ENCODE measurements at regions not wholly inside any gene's neighbourhood (a gene's known extent, or its start where the extent isn't known, plus 50 kb on each side); places are given as distances from the start of the nearest gene placed in this dataset.

DNA sequence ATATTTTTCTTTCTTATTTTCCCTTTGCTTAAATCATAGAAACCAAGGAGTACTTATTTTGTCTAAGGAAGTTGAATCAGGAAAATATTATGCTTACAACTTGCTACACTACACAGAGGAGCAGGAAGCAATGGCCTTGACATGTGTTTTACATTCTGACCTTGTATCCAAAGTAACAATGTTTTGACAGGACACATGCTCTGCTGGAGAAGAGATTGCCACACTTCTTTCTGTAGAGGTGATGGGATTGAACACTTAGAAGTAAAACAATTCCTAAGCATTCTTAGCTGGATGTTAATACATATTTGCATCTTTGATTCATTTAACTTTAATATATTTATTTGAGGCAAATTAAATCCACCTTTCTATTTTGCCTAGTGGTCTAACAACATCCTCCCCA, 929.1 kb downstream of the DSC3 start:
- DNase-seq (ENCODE audit: low read depth in 2 of 3, low spot score in 2 of 3), result no peak

DNA sequence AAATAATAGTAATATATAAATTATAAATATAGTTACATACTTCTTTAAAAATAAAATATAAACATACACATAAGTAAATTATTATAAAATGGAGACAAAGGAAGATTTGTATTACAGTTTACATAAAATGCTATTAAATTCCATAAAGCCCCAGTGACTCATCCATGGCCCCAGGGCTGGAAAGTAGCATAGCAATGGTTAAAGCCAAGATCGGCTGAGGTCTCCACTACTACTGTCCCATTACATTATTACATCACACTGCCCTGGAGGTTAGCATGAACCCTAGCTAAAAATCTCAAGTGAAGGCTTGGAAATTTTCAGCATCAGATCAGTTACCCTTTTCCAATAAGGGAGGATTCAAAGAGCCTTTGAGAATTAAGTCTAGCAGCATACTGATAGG, 936.2 kb downstream of the DSC3 start:
- no peak for DNase-seq (ENCODE audit: low read depth in 2 of 3, low spot score in 2 of 3)

DNA sequence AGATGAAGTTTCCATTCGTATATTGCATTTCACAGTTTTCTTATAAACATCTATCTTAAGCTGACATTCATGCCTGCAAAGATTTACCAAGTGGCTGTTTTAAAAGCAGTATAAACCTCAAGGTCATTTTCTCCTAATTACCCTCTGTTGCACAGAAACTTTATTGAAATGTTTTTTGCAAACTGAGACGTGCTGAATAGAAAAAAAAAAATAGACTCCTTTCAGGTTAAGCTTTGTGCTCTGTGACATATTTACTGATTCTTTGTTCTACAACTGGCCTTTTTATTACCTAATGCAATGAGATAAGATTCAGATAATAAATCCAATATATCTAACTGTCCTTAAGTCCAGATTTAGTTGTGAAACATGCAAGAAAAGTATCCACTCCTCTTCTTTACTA, 938.7 kb downstream of the DSC3 start:
- no peak for DNase-seq (ENCODE audit: low read depth in 2 of 3, low spot score in 2 of 3)

DNA sequence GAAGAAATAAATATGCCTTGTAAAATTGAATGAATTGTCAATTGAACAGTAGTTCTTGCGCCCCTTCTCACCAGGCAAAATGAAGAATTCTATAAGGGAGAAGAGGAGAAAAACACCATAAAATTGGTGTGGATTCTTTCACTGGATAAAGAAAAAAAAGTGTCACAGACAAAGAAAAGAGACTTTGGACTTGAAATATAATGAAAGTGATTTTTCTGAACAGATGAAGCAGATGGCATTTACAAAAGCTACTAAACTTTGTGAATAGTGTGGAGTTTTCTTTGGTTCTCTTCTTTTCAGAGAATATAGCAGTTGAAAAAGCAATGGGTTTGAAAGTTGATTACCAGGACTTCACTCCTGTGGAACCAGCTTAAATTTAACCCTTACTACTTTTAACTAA, 945.7 kb downstream of the DSC3 start:
- DNase-seq (ENCODE audit: low read depth in 2 of 3, low spot score in 2 of 3), result no peak

DNA sequence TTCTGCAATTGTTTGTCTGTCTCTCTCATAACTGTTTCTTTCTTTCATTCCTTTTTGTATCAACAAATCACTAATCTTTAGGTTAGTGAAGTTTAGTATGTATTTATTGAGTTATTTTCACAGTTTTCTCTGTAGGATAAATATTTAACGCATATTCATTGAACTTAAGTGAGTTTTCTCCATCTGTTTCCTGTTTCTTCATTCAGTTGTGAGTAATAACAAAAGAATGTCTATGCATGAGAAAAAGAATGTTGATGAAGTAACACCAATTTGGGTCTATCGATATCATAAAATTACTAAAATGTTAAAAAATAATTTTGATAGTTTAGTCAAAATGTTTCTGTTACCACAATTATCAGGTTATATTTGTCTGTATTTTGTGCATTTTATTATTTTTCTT, 948.0 kb downstream of the DSC3 start:
- DNase-seq (ENCODE audit: low read depth in 2 of 3, low spot score in 2 of 3), result no peak

DNA sequence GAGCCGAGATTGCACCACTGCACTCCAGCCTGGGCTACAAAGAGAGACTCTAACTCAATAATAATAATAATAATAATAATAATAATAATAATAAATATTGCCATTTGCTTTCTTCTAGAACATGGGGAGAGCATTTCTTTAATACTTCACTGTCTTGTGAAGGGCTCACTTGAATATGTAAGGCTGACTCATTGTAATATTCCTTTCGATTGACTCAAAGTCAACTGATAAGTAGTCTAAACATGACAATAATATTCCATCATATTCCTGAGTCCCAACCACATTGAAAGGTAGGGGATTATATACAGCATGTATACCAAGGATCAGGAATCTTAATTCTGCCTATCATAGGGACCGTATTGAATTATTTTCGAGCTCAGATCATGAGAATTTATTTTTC, 949.2 kb downstream of the DSC3 start:
- no peak for DNase-seq (ENCODE audit: low read depth in 2 of 3, low spot score in 2 of 3)

DNA sequence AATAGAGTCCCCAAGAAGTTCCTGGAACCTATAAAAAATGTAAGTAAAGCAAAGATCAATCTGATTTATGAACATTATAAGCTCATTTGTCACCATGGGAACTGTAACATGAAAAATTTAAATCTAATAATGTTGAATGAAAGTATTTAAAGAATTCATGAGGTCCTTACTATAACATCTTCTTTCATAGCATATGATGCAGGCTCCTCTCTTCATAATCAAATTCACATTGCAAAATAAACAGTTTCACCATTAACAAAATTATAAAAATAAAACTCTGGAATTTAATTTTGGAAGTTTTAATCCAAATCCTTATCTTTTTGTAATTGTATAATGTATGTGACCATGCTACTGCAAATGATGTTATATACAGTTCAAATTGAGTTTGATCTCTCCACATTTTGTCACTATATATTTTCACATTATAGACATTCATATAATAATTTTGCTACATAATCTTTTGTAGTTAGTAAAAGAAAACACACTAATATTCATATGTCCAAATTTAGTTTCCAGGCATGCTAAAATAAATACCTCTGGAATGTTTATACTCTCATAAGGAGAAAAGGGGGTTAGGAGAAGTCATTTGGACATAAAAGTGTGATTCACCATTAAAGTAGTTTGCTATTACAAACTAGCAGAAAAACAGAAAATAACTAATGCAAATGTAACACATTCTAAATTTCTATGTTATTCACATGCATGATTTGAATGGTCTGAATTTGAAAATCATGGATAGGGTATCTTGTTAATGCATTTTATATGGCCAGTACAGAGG, 954.1 kb downstream of the DSC3 start:
- no peak for DNase-seq (ENCODE audit: low read depth in 2 of 3, low spot score in 2 of 3)

DNA sequence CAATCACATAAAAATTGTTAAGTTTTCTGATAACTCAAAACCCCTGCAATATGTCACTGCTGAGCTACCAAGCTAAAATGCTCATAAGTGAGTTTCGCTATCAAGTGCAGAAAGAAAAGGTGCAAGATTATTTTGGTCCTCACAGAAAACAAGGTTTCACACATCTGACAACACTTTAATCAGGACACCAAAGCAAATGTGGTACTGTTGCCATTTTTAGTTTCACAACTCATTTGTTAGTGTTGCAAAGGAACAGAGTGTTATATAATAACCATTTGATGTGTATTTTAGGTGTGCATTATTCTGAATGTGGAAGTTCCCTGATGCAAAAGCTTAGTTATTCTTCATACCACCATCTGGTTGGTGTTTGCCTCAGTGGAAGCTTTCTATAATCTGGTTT, 956.2 kb downstream of the DSC3 start:
- no peak for DNase-seq (ENCODE audit: low read depth in 2 of 3, low spot score in 2 of 3)

DNA sequence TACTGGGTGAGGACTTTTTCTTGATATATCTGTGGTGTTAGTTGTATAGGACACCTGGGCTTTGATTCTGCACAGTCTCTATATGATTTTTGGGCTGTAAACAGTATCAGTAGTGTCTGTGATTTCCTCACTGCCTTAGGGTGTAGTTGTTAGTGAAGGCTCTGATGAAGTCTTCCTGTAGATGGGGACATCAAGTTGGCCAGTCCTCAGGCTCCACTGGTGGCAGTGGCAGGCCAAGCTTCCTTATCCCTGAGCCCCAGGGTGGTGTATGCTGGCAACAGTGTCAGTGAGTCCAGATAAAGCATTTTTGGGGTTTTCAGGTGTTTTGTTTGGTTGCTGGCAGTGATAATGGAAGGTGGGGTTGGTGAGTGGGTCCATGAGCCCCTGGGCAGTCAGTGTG, 961.4 kb downstream of the DSC3 start:
- DNase-seq (ENCODE audit: low read depth in 2 of 3, low spot score in 2 of 3), result no peak

DNA sequence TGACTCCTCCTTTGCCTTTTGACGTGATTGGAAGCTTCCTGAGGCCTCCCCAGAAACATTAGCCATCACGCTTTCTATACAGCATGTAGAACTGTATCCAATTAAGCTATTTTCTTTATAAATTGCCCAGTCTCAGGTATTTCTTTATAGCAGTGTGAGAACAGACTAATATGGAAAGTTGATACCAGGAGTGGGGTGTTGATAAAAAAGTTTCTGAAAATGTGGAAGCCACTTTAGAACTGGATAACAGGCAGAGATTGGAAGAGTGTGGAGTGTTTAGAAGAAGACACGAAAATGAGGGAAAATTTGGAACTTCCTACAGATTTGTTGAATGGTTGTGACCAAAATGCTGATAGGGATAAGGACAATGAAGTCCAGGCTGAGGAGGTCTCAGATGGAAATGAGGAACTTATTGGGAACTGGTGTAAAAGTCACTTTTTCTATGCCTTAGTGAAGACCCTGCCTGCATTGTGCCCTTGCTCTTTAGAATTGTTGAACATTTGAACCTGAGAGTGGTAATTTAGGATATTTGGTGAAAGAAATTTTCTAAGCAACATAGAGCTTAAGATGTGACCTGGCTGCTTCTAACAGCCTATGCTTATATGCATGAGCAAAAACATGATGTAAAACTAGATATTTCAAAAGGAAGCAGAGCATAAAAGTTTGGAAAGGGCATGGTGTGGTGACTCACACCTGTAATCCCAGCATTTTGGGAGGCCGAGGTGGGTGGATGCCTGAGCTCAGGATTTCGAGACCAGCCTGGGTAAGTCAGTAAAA, 969.7 kb downstream of the DSC3 start:
- DNase-seq (ENCODE audit: low read depth in 2 of 3, low spot score in 2 of 3), result no peak

DNA sequence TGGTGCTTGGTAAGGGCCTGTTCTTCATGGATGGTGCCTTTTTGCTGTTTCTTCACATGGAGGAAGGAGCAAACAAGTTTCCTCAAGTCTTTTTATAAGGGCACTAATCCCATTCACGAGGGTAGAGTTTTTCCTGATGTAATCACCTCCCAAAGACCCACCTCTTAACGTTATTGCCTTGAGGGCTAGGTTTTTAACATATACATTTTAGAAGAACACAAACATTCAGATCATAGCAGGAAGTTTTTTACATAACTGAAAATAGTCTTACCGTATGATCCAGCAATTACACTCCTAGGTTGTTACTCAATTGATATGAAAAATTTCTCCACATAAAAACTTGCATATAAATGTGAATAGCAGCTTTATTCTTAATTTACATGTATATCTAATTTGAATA, 976.3 kb downstream of the DSC3 start:
- no peak for DNase-seq (ENCODE audit: low read depth in 2 of 3, low spot score in 2 of 3)

DNA sequence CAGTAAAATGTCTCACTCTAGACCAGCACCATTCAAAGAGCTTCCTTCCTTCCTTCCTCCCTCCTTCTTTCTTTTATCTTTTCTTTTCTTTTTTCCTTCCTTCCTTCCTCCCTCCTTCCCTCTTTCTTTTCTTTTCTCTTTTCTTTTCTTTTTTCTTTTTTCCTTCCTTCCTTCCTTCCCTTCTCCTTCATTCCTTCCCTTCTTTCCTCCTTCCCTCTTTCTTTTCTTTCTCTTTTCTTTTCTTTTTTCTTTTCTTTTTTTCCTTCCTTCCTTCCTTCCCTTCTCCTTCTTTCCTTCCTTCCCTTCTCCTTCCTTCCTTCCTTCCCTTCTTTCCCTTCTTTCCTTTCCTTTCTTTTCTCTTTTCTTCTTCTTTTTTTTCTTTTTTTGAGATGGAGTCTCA, 985.1 kb downstream of the DSC3 start:
- no peak for DNase-seq (ENCODE audit: low read depth in 2 of 3, low spot score in 2 of 3)

DNA sequence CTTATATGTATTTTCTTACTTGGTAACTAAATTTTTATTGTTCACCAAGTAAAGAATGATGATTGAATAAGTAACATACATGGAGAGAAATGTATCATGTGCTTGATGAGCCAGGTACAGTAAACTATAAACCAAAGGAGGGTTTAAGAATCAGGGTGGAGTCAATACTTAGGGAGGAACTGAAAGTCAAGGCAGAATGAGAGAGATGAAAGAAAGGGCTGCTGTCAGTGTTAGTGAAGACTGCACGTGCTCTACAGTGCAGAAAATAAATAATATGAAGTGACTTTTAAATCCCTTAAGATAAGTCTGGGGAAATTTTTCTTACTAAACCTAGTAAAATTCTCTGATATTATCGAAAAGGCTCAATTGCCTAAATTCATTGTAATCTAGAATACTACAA, 986.0 kb downstream of the DSC3 start:
- DNase-seq (ENCODE audit: low read depth in 2 of 3, low spot score in 2 of 3), result no peak

DNA sequence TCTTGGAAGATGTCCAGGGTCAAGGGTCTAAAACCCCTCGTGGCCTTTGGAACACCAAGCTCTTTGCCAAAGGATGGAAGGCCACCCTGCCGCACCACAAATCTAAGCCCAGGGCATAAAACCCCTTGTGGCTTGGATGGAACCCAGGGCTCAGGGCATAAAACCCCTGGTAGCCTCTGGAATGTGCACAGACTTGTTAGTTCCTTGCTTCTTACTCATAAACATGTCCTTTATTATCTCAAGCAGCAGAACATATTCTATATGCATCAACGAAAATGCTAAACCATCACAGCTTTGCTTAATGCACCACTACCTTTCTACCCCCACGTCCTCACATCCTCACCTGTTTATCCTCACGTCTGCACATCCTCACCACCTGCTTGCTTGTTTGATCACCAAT, 998.0 kb downstream of the DSC3 start:
- DNase-seq (ENCODE audit: low read depth in 2 of 3, low spot score in 2 of 3), result no peak

DNA sequence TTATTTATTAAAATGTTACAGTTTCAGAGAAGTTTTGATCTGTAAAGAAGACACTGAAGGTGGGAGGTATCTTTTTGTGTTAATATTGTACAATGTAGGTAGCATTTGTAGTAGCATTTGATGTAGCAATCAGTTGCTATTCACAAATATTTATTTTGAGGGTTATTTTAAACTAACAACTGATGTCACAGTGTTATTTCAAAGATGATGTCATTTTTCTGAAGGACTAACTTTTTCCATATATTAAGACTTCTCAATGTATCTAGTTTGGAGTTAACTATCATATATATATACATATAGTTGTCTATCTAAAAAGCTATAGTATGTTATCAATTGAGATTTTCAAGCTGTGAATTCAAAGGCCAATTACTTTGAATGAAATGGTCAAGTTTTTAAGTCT, 1003.3 kb downstream of the DSC3 start:
- no peak for DNase-seq (ENCODE audit: low read depth in 2 of 3, low spot score in 2 of 3)

DNA sequence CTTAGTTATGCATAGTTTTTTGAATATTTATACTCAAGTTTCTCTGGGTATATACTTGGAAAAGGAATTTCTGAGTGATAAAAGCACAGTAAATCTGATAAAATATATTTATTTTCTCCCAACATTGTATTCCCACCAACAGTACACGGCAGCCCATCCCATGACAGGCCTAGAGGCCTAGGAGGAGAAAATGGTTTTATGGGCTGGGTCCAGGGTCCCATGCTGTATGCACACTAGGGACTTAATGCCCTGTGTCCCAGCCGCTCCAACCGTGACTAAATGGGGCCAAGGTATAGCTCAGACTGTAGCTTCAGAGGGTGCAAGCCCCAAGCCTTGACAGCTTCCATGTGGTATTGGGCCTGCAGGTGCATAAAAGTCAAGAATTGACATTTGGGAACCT, 1007.7 kb downstream of the DSC3 start:
- DNase-seq (ENCODE audit: low read depth in 2 of 3, low spot score in 2 of 3), result no peak

DNA sequence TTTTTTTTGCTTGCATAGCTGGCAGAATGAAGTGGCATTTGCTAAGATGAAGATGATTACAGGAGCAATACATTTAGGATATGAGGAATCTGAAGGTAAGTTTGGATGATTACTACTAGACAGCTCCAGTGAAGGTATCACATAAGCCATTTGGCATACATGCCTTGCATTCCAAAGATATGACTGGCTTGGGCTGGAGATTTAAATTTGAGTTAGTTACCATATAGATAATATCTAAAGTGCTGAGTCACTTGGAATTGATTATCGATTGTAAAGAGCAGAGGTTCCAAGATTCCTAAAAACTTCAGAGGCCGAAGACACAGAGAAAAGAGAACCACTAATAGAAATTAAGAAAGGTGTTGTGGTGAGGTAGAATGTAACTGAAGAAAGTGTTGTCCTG, 1026.4 kb downstream of the DSC3 start:
- no peak for DNase-seq (ENCODE audit: low read depth in 2 of 3, low spot score in 2 of 3)

DNA sequence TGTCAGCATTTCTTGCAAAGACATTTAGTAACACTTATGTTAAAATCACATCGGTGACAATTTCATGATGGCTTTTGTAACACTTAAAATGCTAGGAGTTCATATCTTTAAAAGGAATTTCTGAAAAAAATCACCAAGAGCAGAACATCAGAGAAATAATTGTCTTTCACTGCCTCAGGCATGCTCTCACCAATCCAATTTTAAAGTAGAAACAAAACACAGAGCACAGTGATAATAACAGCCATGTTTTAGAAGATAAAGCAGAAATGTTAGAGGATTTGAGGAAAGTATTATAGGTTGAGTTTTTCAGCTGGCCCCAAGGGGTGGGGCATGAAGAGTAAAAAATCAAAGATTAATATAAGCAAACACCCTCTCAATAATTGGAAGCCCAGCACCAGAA, 1037.6 kb downstream of the DSC3 start:
- DNase-seq (ENCODE audit: low read depth in 2 of 3, low spot score in 2 of 3), result no peak

DNA sequence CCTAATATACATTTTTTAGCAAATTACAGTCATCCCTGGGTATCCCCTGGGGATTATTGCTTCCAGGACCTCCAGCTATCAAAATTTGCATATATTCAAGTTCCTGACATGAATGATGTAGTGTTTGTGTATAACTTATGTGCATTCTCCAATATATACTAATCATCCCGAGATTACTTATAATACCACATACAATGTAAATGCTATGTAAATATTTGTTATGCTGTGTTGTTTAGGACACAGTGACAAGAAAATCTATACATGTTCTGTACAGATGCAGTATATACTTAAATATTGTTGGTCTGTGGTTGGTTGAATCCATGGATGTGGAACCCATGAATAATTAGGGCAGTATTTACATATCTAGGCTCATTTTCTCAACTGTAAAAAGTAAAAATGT, 1060.3 kb downstream of the DSC3 start:
- no peak for DNase-seq (ENCODE audit: low read depth in 2 of 3, low spot score in 2 of 3)

DNA sequence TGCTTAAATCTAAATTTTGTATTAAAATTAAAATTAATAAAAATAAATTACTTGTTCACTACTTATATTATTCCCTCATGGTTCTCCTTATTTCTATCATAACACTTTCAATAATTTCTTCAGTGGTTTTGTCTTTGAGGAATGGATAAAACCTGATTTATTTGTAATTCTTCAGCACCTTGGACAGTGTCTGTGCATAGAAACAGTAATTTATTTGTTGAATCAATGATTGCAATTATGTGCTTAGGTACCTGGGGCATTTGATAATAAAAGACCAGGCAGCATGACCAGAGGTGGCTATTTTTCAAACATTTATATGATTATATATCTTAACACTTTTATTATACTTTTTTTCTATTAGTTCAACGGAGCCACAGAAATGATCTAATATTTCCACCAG, 1062.7 kb downstream of the DSC3 start:
- no peak for DNase-seq (ENCODE audit: low read depth in 2 of 3, low spot score in 2 of 3)

DNA sequence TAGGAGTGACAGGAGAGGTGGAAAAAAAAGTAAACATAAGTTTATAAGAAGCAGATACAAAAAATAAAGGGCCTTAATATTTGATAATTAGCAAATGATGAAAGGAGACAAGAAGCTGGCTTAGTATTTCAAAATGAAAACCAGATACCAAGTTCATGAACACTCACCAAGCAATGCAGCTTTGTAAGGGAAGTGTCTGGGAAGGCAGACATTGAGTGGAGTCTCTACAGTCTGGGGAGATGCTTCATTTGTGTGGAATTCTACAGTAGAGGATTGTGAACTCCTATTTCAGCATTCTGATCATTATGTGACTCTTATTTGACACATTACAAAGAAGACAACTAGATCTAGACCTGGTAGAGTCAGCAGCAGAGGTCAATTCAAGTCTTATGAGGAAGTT, 1072.7 kb downstream of the DSC3 start:
- no peak for DNase-seq (ENCODE audit: low read depth in 2 of 3, low spot score in 2 of 3)

DNA sequence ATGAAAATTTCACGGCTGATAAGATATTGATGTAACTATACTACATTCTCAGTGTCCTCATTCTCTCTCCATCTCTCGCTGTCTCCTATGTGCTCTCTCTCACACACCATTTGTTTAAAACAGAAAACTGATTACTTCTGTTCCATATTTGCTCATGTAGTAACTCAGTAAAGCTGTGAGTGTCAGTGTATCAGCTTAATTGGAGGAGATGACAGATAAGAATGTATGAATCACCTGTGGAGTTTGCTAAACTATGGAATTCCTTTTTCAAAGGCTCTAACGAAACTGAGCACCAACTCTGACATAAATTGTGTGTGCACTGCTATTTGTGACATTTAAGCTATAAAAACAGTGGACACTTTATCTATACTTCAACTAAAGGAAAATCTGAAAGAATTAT, 1080.0 kb downstream of the DSC3 start:
- no peak for DNase-seq (ENCODE audit: low read depth in 2 of 3, low spot score in 2 of 3)

DNA sequence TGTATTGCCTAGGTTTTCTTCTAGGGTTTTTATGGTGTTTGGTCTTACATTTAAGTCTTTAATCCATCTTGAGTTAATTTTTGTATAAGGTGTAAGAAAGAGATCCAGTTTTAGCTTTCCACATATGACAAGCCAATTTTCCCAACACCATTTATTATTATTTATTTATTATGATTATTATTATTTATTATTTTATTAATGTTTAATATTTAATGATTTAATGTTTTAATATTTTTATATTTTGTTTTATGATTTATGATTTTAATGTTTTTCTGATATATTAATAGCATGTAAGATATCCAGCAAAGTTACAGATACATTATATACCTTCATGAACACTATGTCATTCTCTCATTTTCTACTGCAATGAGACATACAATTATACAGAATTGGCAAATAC, 1082.0 kb downstream of the DSC3 start:
- no peak for DNase-seq (ENCODE audit: low read depth in 2 of 3, low spot score in 2 of 3)

Measured in hematopoietic multipotent progenitor cell (in vitro differentiated cells).